BE2C (cell line): ENCODE measurements at regions not wholly inside any gene's neighbourhood (a gene's known extent, or its start where the extent isn't known, plus 50 kb on each side); places are given as distances from the start of the nearest gene placed in this dataset.

Experiments
- DNase-seq: peaks from one replicate; pipeline ENCODE4 v3.0.0-alpha.2; 2020
- H3K27me3 ChIP-seq: fragments of 250-450 bp; sonication (Bioruptor Pico); 2 replicates; pipeline ENCODE4 v1.5.1; 2020; ENCODE audit warnings: mild to moderate bottlenecking
- H3K36me3 ChIP-seq: fragments of 250-450 bp; sonication (Bioruptor Pico); 2 replicates; pipeline ENCODE4 v1.5.1; 2020; ENCODE audit warnings: mild to moderate bottlenecking
- H3K4me1 ChIP-seq: fragments of 250-450 bp; sonication (Bioruptor Pico); 2 replicates; pipeline ENCODE4 v1.5.1; 2020
- H3K4me3 ChIP-seq: 2 replicates; pipeline ENCODE4 v1.5.1; 2011; ENCODE audit warnings: low read depth, low read length
- H3K9me3 ChIP-seq: fragments of 250-450 bp; sonication (Bioruptor Pico); 2 replicates; pipeline ENCODE4 v1.5.1; 2020
- CTCF ChIP-seq: IDR thresholded peaks from 2 replicates; pipeline ENCODE4 v1.5.1; 2012; ENCODE audit warnings: mild to moderate bottlenecking, low read depth, low read length

DNA sequence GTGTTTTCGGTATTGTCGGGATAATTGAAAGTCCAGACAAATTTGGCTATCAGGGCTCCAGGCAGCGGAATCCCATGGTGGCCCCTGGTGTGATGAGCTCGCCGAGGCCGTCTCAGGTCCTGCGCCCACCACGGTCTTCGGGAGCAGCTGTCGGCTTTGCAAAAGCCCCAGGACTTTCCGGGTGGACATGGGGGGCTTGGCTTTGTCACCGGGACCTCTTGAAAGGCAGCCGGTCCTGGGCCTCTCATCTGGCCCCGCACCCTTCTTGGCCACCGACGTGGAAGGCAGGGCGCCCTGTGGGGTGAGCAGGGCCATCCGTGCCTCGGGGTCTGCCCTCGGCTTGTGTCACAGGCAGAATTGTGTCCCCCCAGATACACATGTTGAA, 87.1 kb upstream of the ACTRT2 start:
- Histone ChIP-seq H3K9me3 (no peaks in the 10 kb centered on the region), H3K4me1 (no peaks in the 10 kb centered on the region), H3K4me3 (no peak overlapping the region), H3K27me3 (peaks cover 29% of the 10 kb centered on the region), H3K36me3 (no peaks in the 10 kb centered on the region)
- no peak for TF ChIP-seq CTCF
- no peak for DNase-seq

GRCh38 chr1:2934642-2935081, 86.6 kb upstream of the ACTRT2 start:
- H3K27me3 ChIP-seq: peaks cover 25% of the 10 kb centered on the region
- no peak for TF ChIP-seq CTCF
- no peak for DNase-seq
- no peaks in the 10 kb centered on the region for H3K9me3 ChIP-seq
- H3K4me3 ChIP-seq: no peak overlapping the region
- H3K36me3 ChIP-seq: no peaks in the 10 kb centered on the region
- no peaks in the 10 kb centered on the region for H3K4me1 ChIP-seq

GRCh38 chr1:2935184-2935583, 86.1 kb upstream of the ACTRT2 start:
- Histone ChIP-seq H3K36me3 (no peaks in the 10 kb centered on the region), H3K9me3 (no peaks in the 10 kb centered on the region), H3K27me3 (peaks cover 20% of the 10 kb centered on the region), H3K4me3 (no peak overlapping the region), H3K4me1 (no peaks in the 10 kb centered on the region)
- no peak for DNase-seq
- no peak for TF ChIP-seq CTCF

- DNase-seq: no peak
- H3K4me3 ChIP-seq: no peak overlapping the region
- peaks cover 13% of the 10 kb centered on the region for H3K27me3 ChIP-seq
- H3K36me3 ChIP-seq: no peaks in the 10 kb centered on the region
- H3K4me1 ChIP-seq: no peaks in the 10 kb centered on the region
- H3K9me3 ChIP-seq: no peaks in the 10 kb centered on the region
- TF ChIP-seq CTCF: no peak
These were observed 85.4 kb upstream of the ACTRT2 start for GRCh38 chr1:2935751-2936390.

- Histone ChIP-seq H3K36me3 (no peaks in the 10 kb centered on the region), H3K4me3 (no peak overlapping the region), H3K27me3 (peaks cover 4% of the 10 kb centered on the region; the same call in 1 of the 2 replicates), H3K9me3 (no peaks in the 10 kb centered on the region), H3K4me1 (no peaks in the 10 kb centered on the region)
- TF ChIP-seq CTCF: no peak
- no peak for DNase-seq
These were observed 84.4 kb upstream of the ACTRT2 start for GRCh38 chr1:2936559-2937515.

DNA sequence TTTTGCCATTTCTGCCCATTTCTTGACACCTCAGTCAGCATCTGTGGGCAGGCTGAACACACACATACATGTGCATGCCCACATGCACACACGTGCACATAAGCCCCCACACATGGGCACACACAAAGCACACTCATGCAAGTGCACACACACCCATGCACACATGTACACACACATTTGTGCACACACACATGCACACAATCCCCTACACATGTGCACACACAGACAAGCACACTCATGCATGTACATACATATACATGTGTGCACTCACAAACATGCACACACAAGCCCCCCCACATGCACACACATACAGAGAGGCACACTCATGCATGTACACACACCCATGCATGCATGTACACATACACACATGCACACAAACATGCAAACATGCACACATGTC, 83.5 kb upstream of the ACTRT2 start:
- no peaks in the 10 kb centered on the region for H3K4me1 ChIP-seq
- H3K4me3 ChIP-seq: no peak overlapping the region
- no peaks in the 10 kb centered on the region for H3K9me3 ChIP-seq
- no peaks in the 10 kb centered on the region for H3K36me3 ChIP-seq
- no peak for DNase-seq
- H3K27me3 ChIP-seq: no peaks in the 10 kb centered on the region
- TF ChIP-seq CTCF: no peak
